GM19452 (cell line): ENCODE measurements at regions not wholly inside any gene's neighbourhood (a gene's known extent, or its start where the extent isn't known, plus 50 kb on each side); places are given as distances from the start of the nearest gene placed in this dataset.

ENCODE experiments used
- ATAC-seq: cut with Tn5 transposase; IDR thresholded peaks from one replicate; pipeline ENCODE4 v1.9.1; 2021; ENCODE audit not compliant: unreplicated experiment

GRCh38 chr16:17520561-17520960, 49.8 kb upstream of the XYLT1 start:
- no peak for ATAC-seq
